ENCODE measurements at regions not wholly inside any gene's neighbourhood (a gene's known extent, or its start where the extent isn't known, plus 50 kb on each side); places are given as distances from the start of the nearest gene placed in this dataset.
"Not testable (repeated sequence)": the region's sequence is repeated elsewhere in the genome, so short reads cannot be mapped to it uniquely, and the experiment has no call there.

- Histone ChIP-seq H3K27me3 (ENCODE audit: insufficient read depth, low read depth, severe bottlenecking) (no peaks in the 10 kb centered on the region), H3K36me3 (no peaks in the 10 kb centered on the region), H3K4me3 (ENCODE audit: low read depth, low read length) (no peak overlapping the region), H3K27ac (no peak overlapping the region), H3K9me3 (ENCODE audit: severe bottlenecking) (no peaks in the 10 kb centered on the region)
- DNase-seq, result no peak
- no peak for TF ChIP-seq CTCF (IDR thresholded peaks at IDR 0.05; ENCODE audit: low read depth, low read length)
These were observed 131.1 kb downstream of the UTRN start for GRCh38 chr6:144416244-144416643.

GRCh38 chr6:144416773-144417172, 131.6 kb downstream of the UTRN start:
- H3K36me3 ChIP-seq, result no peaks in the 10 kb centered on the region
- TF ChIP-seq CTCF (IDR thresholded peaks at IDR 0.05; ENCODE audit: low read depth, low read length), result no peak
- H3K27me3 ChIP-seq (ENCODE audit: insufficient read depth, low read depth, severe bottlenecking), result no peaks in the 10 kb centered on the region
- no peaks in the 10 kb centered on the region for H3K9me3 ChIP-seq (ENCODE audit: severe bottlenecking)
- no peak overlapping the region for H3K4me3 ChIP-seq (ENCODE audit: low read depth, low read length)
- DNase-seq, result no peak
- H3K27ac ChIP-seq, result no peak overlapping the region

GRCh38 chr6:144417681-144418080, 132.5 kb downstream of the UTRN start:
- no peaks in the 10 kb centered on the region for H3K9me3 ChIP-seq (ENCODE audit: severe bottlenecking)
- no peak for TF ChIP-seq CTCF (IDR thresholded peaks at IDR 0.05; ENCODE audit: low read depth, low read length)
- H3K4me3 ChIP-seq (ENCODE audit: low read depth, low read length), result no peak overlapping the region
- no peak overlapping the region for H3K27ac ChIP-seq
- no peak for DNase-seq
- no peaks in the 10 kb centered on the region for H3K36me3 ChIP-seq
- no peaks in the 10 kb centered on the region for H3K27me3 ChIP-seq (ENCODE audit: insufficient read depth, low read depth, severe bottlenecking)

- H3K4me3 ChIP-seq (ENCODE audit: low read depth, low read length), result no peak overlapping the region
- no peaks in the 10 kb centered on the region for H3K9me3 ChIP-seq (ENCODE audit: severe bottlenecking)
- H3K27ac ChIP-seq, result no peak overlapping the region
- no peaks in the 10 kb centered on the region for H3K27me3 ChIP-seq (ENCODE audit: insufficient read depth, low read depth, severe bottlenecking)
- H3K36me3 ChIP-seq, result no peaks in the 10 kb centered on the region
- DNase-seq, result no peak
- TF ChIP-seq CTCF (IDR thresholded peaks at IDR 0.05; ENCODE audit: low read depth, low read length), result no peak
These were observed 133.9 kb downstream of the UTRN start for GRCh38 chr6:144418959-144419545.

GRCh38 chr6:144423167-144423566, 138.0 kb downstream of the UTRN start:
- Histone ChIP-seq H3K9me3 (ENCODE audit: severe bottlenecking) (no peaks in the 10 kb centered on the region), H3K27ac (no peak overlapping the region), H3K27me3 (ENCODE audit: insufficient read depth, low read depth, severe bottlenecking) (no peaks in the 10 kb centered on the region), H3K4me3 (ENCODE audit: low read depth, low read length) (no peak overlapping the region), H3K36me3 (no peaks in the 10 kb centered on the region)
- no peak for DNase-seq
- no peak for TF ChIP-seq CTCF (IDR thresholded peaks at IDR 0.05; ENCODE audit: low read depth, low read length)

- no peak overlapping the region for H3K27ac ChIP-seq
- no peak for DNase-seq
- no peaks in the 10 kb centered on the region for H3K36me3 ChIP-seq
These were observed 144.6 kb downstream of the UTRN start for GRCh38 chr6:144429753-144430152.

GRCh38 chr6:144433446-144433845, 148.3 kb downstream of the UTRN start:
- not testable (repeated sequence) for H3K27me3 ChIP-seq (ENCODE audit: insufficient read depth, low read depth, severe bottlenecking); H3K4me3 ChIP-seq (ENCODE audit: low read depth, low read length); H3K27ac ChIP-seq; DNase-seq; H3K36me3 ChIP-seq; H3K9me3 ChIP-seq (ENCODE audit: severe bottlenecking)

More at GRCh38 chr6:144429753-144430152, 144.6 kb downstream of the UTRN start:
- Histone ChIP-seq H3K9me3 (ENCODE audit: severe bottlenecking) (no peaks in the 10 kb centered on the region), H3K4me3 (ENCODE audit: low read depth, low read length) (no peak overlapping the region), H3K27me3 (ENCODE audit: insufficient read depth, low read depth, severe bottlenecking) (no peaks in the 10 kb centered on the region)
- TF ChIP-seq CTCF (IDR thresholded peaks at IDR 0.05; ENCODE audit: low read depth, low read length), result no peak

All from WERI-Rb-1 (cell line).